SK-N-SH (cell line): ENCODE measurements at regions not wholly inside any gene's neighbourhood (a gene's known extent, or its start where the extent isn't known, plus 50 kb on each side); places are given as distances from the start of the nearest gene placed in this dataset.

Experiments used
- CTCF ChIA-PET: fragments of 300-600, 350-600 bp; formaldehyde crosslinking; extraction: SDS; loops from one replicate; lab custom pipeline; 2021; lab: Yijun Ruan, JAX
- POLR2A ChIA-PET: fragments of 350-600 bp; sonication (Branson Sonifier 250); formaldehyde crosslinking; extraction: SDS; loops from one replicate; lab custom pipeline; 2020; ENCODE audit warnings: antibody characterized with exemption, inconsistent platforms; lab: Yijun Ruan, JAX
- DNase-seq: peaks from one replicate; pipeline ENCODE4 v3.0.0; 2012
- H2AFZ ChIP-seq: fragments of 200-600 bp; sonication (generic); 2 replicates; pipeline ENCODE4 v1.8.1; 2016; ENCODE audit warnings: antibody characterized with exemption, mild to moderate bottlenecking, low read depth
- H3F3A ChIP-seq: fragments of 200-600 bp; sonication (generic); replicated peaks from 2 replicates; pipeline ENCODE3; 2016; ENCODE audit warnings: antibody characterized with exemption, mild to moderate bottlenecking; ENCODE audit not compliant: insufficient read depth
- H3K27ac ChIP-seq, 2 experiments: fragments of 200-500 bp in 1 of 2; fragments of 200-600 bp in 1 of 2; sonication (Bioruptor generic) in 1 of 2; sonication (generic), shearing (Covaris generic) in 1 of 2; 2 replicates each; pipeline versions ENCODE4 v1.5.1 to v1.6.1; 2014 to 2016; ENCODE audit warnings: low read depth in 2 of 2, inconsistent platforms in 1 of 2, low read length in 1 of 2, mild to moderate bottlenecking in 1 of 2, mixed read lengths in 1 of 2
- H3K27me3 ChIP-seq: fragments of 200-600 bp; sonication (generic), shearing (Covaris generic); 2 replicates; pipeline ENCODE4 v1.6.1; 2016; ENCODE audit warnings: mixed run types; ENCODE audit not compliant: insufficient read depth
- H3K36me3 ChIP-seq, 2 experiments: fragments of 200-500 bp in 1 of 2; fragments of 200-600 bp in 1 of 2; sonication (Bioruptor generic) in 1 of 2; sonication (generic) in 1 of 2; replicated peaks in 1 of 2; 2 replicates each; pipeline versions ENCODE3 to v1.5.1; 2014 to 2016; ENCODE audit warnings: low read length in 1 of 2, mild to moderate bottlenecking in 1 of 2; ENCODE audit not compliant: insufficient read depth in 2 of 2, control insufficient read depth in 1 of 2
- H3K4me1 ChIP-seq, 2 experiments: fragments of 200-500 bp in 1 of 2; fragments of 200-600 bp in 1 of 2; sonication (Bioruptor generic) in 1 of 2; sonication (generic), shearing (Covaris generic) in 1 of 2; 2 replicates each; pipeline versions ENCODE4 v1.5.1 to v1.6.1; 2014 to 2016; ENCODE audit warnings: low read depth in 1 of 2, low read length in 1 of 2, mixed run types in 1 of 2; ENCODE audit not compliant: insufficient read depth in 2 of 2, control insufficient read depth in 1 of 2
- H3K4me2 ChIP-seq: fragments of 200-600 bp; sonication (generic), shearing (Covaris generic); 2 replicates; pipeline ENCODE4 v1.6.1; 2017; ENCODE audit warnings: mixed run types
- H3K4me3 ChIP-seq, 2 experiments: fragments of 200-500 bp in 1 of 2; fragments of 200-600 bp in 1 of 2; sonication (Bioruptor generic) in 1 of 2; sonication (generic), shearing (Covaris generic) in 1 of 2; 2 replicates each; pipeline versions ENCODE4 v1.5.1 to v1.8.1; 2014 to 2016; ENCODE audit warnings: low read depth in 2 of 2, inconsistent platforms in 1 of 2, low read length in 1 of 2, mild to moderate bottlenecking in 1 of 2, mixed read lengths in 1 of 2, moderate library complexity in 1 of 2
- H3K79me2 ChIP-seq: fragments of 200-600 bp; sonication (generic); 2 replicates; pipeline ENCODE4 v1.8.1; 2017; ENCODE audit warnings: mild to moderate bottlenecking; ENCODE audit not compliant: insufficient read depth
- H3K9ac ChIP-seq: fragments of 200-600 bp; sonication (generic); 2 replicates; pipeline ENCODE4 v1.6.1; 2017; ENCODE audit warnings: mixed run types
- H3K9me2 ChIP-seq: fragments of 200-600 bp; sonication (generic); 2 replicates; pipeline ENCODE4 v1.6.1; 2017; ENCODE audit warnings: mixed run types
- H3K9me3 ChIP-seq: fragments of 200-600 bp; sonication (generic); 2 replicates; pipeline ENCODE4 v1.6.1; 2017; ENCODE audit warnings: mixed run types, mild to moderate bottlenecking, moderate library complexity
- H4K20me1 ChIP-seq: fragments of 200-600 bp; sonication (generic); 2 replicates; pipeline ENCODE4 v1.6.1; 2017; ENCODE audit warnings: mild to moderate bottlenecking, mixed run types; ENCODE audit not compliant: insufficient read depth
- ELF1 ChIP-seq: IDR thresholded peaks from 2 replicates; pipeline ENCODE4 v1.4.0; 2012
- FOSL2 ChIP-seq: IDR thresholded peaks from 2 replicates; pipeline ENCODE4 v1.4.0; 2012; ENCODE audit warnings: low read depth, mild to moderate bottlenecking, moderate library complexity, borderline replicate concordance
- FOXJ3 ChIP-seq: sonication (generic); formaldehyde crosslinking; IDR thresholded peaks from 2 replicates; pipeline ENCODE4 v1.5.1; 2020; ENCODE audit warnings: mild to moderate bottlenecking, missing genetic modification reagents
- FOXM1 ChIP-seq: IDR thresholded peaks from 2 replicates; pipeline ENCODE4 v1.4.0; 2012; ENCODE audit warnings: low read depth, mild to moderate bottlenecking
- GABPA ChIP-seq: IDR thresholded peaks from 2 replicates; pipeline ENCODE4 v1.4.0; 2012; ENCODE audit warnings: low read depth, mild to moderate bottlenecking
- GATA2 ChIP-seq: sonication (generic); formaldehyde crosslinking; IDR thresholded peaks from 2 replicates; pipeline ENCODE4 v1.5.0; 2020; ENCODE audit warnings: mild to moderate bottlenecking, missing genetic modification reagents
- IRF3 ChIP-seq: fragments of 150-350 bp; IDR thresholded peaks from 2 replicates; pipeline ENCODE4 v1.6.1; 2016; ENCODE audit warnings: mild to moderate bottlenecking, low read depth, low read length
- JUND ChIP-seq: IDR thresholded peaks from 2 replicates; pipeline ENCODE4 v1.4.0; 2012
- MAX ChIP-seq: IDR thresholded peaks from 2 replicates; pipeline ENCODE4 v1.4.0; 2012; ENCODE audit warnings: low read depth
- MEF2A ChIP-seq: IDR thresholded peaks from 2 replicates; pipeline ENCODE4 v1.4.0; 2012; ENCODE audit warnings: low read depth, borderline replicate concordance
- MXI1 ChIP-seq: IDR thresholded peaks from 2 replicates; pipeline ENCODE4 v1.6.1; 2012; ENCODE audit warnings: mild to moderate bottlenecking, low read depth, low read length, improper control_type of control experiment
- NRF1 ChIP-seq: IDR thresholded peaks from 2 replicates; pipeline ENCODE4 v1.6.1; 2012; ENCODE audit warnings: low read depth, mild to moderate bottlenecking, low read length
- PBX3 ChIP-seq: IDR thresholded peaks from 2 replicates; pipeline ENCODE4; 2012
- RFX5 ChIP-seq: IDR thresholded peaks from 2 replicates; pipeline ENCODE4 v1.6.1; 2012; ENCODE audit warnings: mild to moderate bottlenecking, improper control_type of control experiment, low read length
- RXRA ChIP-seq: IDR thresholded peaks from 2 replicates; pipeline ENCODE4 v1.4.0; 2012; ENCODE audit warnings: low read depth, mild to moderate bottlenecking, borderline replicate concordance
- SIN3A ChIP-seq: IDR thresholded peaks from 2 replicates; pipeline ENCODE4 v1.6.1; 2012; ENCODE audit warnings: low read depth, mild to moderate bottlenecking, low read length, moderate library complexity, borderline replicate concordance
- SMC3 ChIP-seq: IDR thresholded peaks from 2 replicates; pipeline ENCODE4 v1.6.1; 2012; ENCODE audit warnings: low read depth, low read length, improper control_type of control experiment
- TAF1 ChIP-seq: IDR thresholded peaks from 2 replicates; pipeline ENCODE4 v1.6.1; 2012; ENCODE audit warnings: low read depth, mild to moderate bottlenecking, low read length, moderate library complexity, borderline replicate concordance
- TCF12 ChIP-seq: IDR thresholded peaks from 2 replicates; pipeline ENCODE4 v1.4.0; 2012
- USF1 ChIP-seq: IDR thresholded peaks from 2 replicates; pipeline ENCODE4 v1.4.0; 2012; ENCODE audit warnings: low read depth, borderline replicate concordance
- USF2 ChIP-seq: fragments of 150-350 bp; IDR thresholded peaks from 2 replicates; pipeline ENCODE4 v1.6.1; 2017; ENCODE audit warnings: antibody characterized with exemption, low read length, low read depth, borderline replicate concordance
- YY1 ChIP-seq: IDR thresholded peaks from 2 replicates; pipeline ENCODE4 v1.4.0; 2012; ENCODE audit warnings: low read depth, mild to moderate bottlenecking
- ZBTB33 ChIP-seq: IDR thresholded peaks from 2 replicates; pipeline ENCODE4 v1.4.0; 2012; ENCODE audit warnings: low read depth, borderline replicate concordance
- WGBS: methylation state at CpG from one replicate; pipeline ENCODE4 v1.1.6; 2017; ENCODE audit warnings: low lambda C conversion rate; 5-methylcytosine and 5-hydroxymethylcytosine counted together

GRCh38 chr3:191781044-191781443 is 320.1 kb downstream of the PYDC2 start (continued):
- TF ChIP-seq RXRA (no peak), GABPA (no peak), RFX5 (no peak), FOSL2 (no peak), GATA2 (CRISPR knock-in tag) (no peak), PBX3 (no peak), USF2 (no peak), FOXM1 (no peak), SMC3 (no peak), MEF2A (no peak), ZBTB33 (no peak), MXI1 (no peak)

GRCh38 chr3:191783024-191783423 is 322.1 kb downstream of the PYDC2 start:
- no peaks in the 10 kb centered on the region for H3K4me1 ChIP-seq
- H3K9me2 ChIP-seq = no peaks in the 10 kb centered on the region
- DNase-seq = no peak
- H3K4me3 ChIP-seq = no peak overlapping the region
- no peaks in the 10 kb centered on the region for H3F3A ChIP-seq
- POLR2A ChIA-PET = no interaction called here
- no peaks in the 10 kb centered on the region for H4K20me1 ChIP-seq
- TF ChIP-seq FOXJ3 (CRISPR knock-in tag) = no peak
- TF ChIP-seq NRF1 = no peak
- CTCF ChIA-PET = no interaction called here
- no peaks in the 10 kb centered on the region for H3K36me3 ChIP-seq
- H3K9me3 ChIP-seq = no peaks in the 10 kb centered on the region
- no peak overlapping the region for H3K4me2 ChIP-seq
- H3K27me3 ChIP-seq = no peaks in the 10 kb centered on the region
- no peak overlapping the region for H3K9ac ChIP-seq
- H3K27ac ChIP-seq = no peak overlapping the region
- no peak overlapping the region for H2AFZ ChIP-seq
- no peaks in the 10 kb centered on the region for H3K79me2 ChIP-seq

- no peaks in the 10 kb centered on the region for H3K36me3 ChIP-seq
- no peak overlapping the region for H3K9ac ChIP-seq
- no peaks in the 10 kb centered on the region for H3K4me1 ChIP-seq
- H3K79me2 ChIP-seq = no peaks in the 10 kb centered on the region
- ChIA-PET CTCF (no interaction called here), POLR2A (no interaction called here)
- H4K20me1 ChIP-seq = no peaks in the 10 kb centered on the region
- no peak for DNase-seq
- H3F3A ChIP-seq = no peaks in the 10 kb centered on the region
- H3K27ac ChIP-seq = no peak overlapping the region
- H3K4me2 ChIP-seq = no peak overlapping the region
- no peaks in the 10 kb centered on the region; the same call in 1 of the 2 replicates for H3K9me2 ChIP-seq
- no peaks in the 10 kb centered on the region for H3K9me3 ChIP-seq
- H2AFZ ChIP-seq = no peak overlapping the region
- H3K27me3 ChIP-seq = no peaks in the 10 kb centered on the region
- H3K4me3 ChIP-seq = no peak overlapping the region
- 6% methylated on average over 1 of the region's 1 CpG for WGBS
- TF ChIP-seq FOXJ3 (CRISPR knock-in tag) (no peak), SIN3A (no peak), TCF12 (no peak), RFX5 (no peak), MAX (no peak), JUND (no peak), YY1 (no peak), ELF1 (no peak), IRF3 (no peak), FOXM1 (no peak), TAF1 (no peak), RXRA (no peak), USF1 (no peak), NRF1 (no peak)
These were observed 330.0 kb downstream of the PYDC2 start for GRCh38 chr3:191790934-191791333.
